UCSD-AML1 (cell line): ENCODE measurements at regions not wholly inside any gene's neighbourhood (a gene's known extent, or its start where the extent isn't known, plus 50 kb on each side); places are given as distances from the start of the nearest gene placed in this dataset.

ENCODE experiments used
- DNase-seq: peaks from one replicate; lab custom pipeline; 2025; ENCODE audit not compliant: unreplicated experiment; lab: John Stamatoyannopoulos, UW

DNA sequence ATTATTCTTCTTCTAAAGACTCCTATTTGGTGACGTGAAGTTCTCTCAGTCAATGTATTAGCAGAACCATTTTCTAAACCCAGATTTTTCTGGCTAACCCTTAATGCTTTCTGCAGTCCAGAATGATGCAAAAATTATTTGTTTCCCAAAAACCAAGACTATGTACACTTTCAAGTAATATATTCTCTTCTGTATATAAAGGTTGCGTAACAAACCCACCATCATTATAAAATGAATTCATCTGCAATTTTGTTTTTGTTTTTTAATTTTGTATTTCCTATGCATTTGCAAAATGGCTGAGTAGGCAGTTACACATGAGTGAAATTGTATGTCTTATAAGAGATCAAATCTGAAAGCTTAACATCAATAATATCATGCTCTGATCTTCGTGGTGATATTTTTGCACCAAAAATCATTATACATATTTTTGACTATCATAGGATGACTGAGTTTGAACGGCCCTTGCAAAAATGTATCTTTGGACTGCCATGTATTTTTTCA, 593.6 kb downstream of the ZIC1 start:
- no peak for DNase-seq

DNA sequence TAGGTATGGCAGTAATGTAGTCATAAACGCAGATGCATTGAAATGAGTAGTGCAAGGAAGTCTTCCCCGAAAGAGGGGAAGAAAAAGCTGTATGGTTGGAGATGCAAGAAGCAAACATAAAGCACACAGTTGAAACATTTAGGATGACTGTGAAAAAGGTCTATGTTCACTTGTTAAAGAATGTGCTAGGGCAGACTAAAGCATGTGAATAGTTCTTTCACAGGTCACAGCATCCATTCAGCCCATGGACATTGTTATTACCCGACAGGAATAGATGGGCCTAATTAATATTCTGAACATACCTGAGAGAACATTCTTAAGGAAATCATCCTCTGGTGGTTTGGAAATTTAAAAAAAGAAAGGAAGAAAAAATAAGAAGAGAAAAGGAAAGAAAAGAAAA, 595.2 kb downstream of the ZIC1 start:
- no peak for DNase-seq

DNA sequence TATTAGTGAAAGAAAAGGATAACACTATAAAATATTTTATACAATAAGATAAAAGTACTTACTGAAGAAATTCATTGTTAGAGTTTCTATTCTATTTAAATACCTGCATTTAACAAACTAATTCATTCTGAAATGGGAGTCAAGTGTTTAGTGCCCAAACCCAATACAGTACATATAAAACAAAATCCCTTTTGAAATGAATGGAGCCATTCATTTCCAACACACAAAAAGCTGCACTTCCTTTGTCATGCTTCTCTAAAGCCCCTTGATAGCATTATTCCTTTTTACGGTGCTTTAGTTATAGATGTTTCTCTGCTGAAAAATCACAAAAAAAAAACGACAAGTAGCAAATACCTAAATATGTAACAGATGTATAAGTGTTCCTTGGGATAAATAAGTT, 596.3 kb downstream of the ZIC1 start:
- DNase-seq, result no peak

GRCh38 chr3:148006508-148006907, 597.3 kb downstream of the ZIC1 start:
- DNase-seq, result no peak

DNA sequence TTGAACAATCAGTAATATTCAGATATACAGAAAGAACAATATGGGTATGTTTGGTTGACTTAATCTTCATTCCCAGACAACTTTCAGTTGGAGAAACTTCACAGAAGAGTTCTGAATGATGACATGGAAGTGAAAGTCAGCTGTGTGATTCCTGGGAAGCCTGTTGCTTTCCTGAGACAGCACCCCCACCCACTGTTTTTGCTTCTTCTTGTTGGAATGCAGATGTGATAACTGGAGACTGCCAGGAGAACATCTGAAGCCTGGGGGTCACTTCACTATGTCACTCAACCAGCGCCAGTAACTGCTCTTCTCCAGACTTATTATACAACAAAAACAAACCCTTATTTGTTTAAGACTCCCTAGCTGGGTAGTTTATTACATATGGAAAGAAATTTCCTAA, 599.4 kb downstream of the ZIC1 start:
- DNase-seq, result no peak

DNA sequence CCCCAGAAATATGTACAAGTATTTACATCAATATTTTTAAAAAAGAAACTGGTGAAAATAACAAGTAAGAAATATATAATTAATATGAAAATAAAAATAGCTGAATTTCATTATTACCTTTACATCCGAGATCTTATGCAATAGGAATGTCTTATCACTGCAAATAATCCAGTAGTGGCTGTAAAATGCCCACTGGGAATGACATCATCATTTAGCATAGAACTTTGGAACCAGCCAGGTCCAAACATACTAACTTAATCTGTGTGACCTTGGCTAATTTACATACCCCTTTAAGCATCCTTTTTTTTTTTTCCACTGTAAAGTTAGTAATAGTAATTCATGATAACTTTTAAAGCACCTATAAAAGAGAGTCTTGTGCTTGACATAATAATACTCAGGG, 611.7 kb downstream of the ZIC1 start:
- DNase-seq, result no peak

DNA sequence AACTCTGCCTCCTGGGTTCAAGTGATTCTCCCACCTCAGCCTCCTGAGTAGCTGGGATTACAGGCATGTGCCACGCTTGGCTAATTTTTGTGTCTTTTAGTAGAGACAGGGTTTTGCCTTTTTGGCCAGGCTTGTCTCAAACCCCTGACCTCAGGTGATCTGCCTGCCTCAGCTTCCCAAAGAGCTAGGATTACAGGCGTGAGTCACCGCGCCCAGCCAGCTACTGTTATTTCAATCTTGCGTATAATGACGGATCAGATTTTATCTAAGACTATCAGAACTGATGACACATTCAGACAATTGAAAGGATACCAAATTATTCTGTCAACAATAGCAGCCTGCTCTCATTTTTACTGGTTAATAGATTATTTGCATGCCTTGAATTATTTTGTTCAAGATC, 612.2 kb downstream of the ZIC1 start:
- DNase-seq, result no peak

DNA sequence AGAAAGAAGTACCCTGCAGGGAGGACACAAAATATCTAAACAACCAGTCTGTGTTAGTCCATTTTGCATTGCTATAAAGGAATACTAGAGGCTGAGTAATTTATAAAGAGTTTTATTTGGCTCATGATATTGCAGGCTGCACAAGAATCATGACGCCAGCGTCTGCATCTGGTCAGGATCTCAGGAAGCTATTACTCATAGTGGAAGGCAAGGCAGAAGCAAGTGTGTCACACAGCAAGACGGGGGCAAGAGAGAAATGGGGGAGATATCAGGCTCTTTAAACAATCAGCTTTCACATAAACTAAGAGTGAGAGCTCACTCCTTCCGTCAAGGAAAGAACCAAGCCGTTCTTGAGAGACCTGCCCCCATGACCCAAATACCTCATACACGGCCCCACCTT, 614.8 kb downstream of the ZIC1 start:
- no peak for DNase-seq

DNA sequence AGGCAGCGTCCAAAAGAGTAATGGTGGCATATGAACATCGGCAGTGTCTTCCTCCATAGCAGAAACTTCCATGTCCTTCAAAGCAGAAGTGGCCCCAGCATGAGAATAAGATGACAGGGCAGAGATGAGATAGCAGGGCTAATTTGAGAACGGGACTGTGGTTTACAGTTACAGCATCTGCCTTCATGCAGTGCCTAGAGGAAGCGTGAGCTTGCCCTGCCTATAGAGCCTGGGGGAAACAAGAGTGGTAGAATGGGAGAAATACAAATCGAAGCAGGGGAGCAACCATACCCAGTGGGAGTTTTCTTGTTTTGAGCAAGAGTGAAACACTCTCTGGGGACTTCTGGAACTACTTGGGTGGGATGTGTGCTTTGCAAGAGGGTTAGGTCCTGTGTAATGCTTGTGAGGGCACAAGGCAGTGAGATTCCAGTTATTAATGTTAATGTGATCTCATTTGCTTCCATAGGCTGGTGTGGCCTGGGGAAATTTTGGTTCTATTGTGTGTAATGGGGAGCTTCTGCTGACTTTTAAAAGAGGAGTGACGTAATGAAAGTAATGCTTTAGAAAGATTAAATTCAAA, 616.9 kb downstream of the ZIC1 start:
- no peak for DNase-seq

GRCh38 chr3:148030975-148031374, 621.8 kb downstream of the ZIC1 start:
- no peak for DNase-seq

DNA sequence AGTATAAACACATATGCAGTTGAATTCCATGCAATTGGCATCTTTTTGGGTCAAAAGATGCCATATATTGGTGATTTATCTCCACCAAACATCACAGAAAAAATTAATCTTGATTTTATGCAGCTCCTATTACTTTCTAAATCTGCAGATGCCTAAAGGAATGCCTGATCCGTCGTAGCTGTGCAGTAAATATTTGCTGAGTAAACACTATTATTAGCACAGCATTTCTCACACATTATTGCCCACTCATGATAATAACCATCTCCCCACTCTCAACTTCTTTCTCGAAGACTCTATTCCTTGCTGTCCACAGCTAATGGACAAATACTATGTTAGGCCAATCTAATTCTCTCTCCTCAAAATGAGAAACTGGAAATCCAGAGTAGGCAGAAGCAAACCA, 625.2 kb downstream of the ZIC1 start:
- DNase-seq, result no peak

DNA sequence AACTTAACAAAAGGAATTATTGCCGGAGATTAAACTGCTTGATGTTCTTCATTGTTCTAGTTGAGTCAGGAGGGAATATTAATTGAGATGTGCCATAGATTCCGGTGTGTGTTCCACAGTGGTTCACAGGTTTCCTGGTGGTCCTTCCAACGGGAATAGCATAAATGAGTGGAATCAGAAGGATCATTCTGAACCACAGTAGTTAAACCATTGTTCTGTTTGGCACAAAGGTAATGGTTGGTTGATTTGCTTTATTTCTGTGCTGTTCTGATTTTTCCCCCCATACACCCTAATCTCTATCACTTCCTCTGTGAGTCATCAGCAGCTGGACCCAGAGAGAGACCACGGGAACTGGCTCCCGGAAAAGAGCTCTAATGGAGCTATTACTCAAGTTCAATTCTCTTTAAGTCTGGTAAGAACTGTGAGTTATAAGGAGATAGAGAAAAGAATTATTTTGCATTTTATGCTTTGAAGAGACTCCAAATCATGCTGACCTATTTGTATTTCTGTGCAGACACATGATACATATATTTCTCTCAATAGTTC, 627.2 kb downstream of the ZIC1 start:
- DNase-seq, result no peak

- DNase-seq, result no peak
Observed at GRCh38 chr3:148042663-148043445, 633.7 kb downstream of the ZIC1 start.

- DNase-seq, result no peak
Observed at GRCh38 chr3:148044151-148044550, 635.0 kb downstream of the ZIC1 start.

DNA sequence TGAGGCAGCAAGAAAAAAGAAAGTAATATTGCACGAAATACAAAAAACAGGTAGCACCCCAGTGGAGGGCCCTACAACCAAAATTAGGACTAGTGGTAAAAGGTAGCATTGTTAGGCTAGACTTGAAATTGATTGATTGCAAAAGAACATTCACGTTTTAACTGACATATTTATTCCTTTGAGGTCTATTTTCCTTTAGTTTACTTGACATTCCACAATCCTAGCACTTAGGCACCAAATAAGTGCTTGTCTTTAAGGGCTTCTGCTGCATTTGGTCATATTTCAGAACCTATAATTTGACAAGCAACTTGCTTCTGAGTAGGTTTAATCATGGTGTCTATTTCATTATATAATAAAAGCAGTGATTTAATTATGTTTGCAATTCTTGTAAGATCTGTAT, 642.7 kb upstream of the AGTR1 start:
- no peak for DNase-seq

GRCh38 chr3:148062590-148062989, 635.1 kb upstream of the AGTR1 start:
- DNase-seq, result no peak

DNA sequence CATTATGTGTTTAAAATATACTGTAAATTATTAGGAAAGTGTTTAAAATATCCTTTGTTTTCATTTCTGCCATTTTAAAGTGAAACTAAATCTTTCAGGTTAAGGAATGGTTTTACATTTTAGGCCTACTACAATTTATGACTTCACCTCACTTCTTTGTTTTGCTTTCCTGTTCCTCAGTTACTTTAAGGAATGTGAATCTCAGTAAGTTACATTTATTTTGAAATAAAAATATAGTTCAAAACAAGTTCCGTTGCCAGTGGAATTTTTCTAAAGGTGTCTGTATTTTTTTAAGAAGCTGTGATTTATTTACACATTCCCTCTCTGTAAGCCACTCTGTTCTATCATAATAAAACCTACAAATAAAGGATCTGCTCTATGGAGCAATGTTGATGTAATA, 630.9 kb upstream of the AGTR1 start:
- DNase-seq, result no peak

- DNase-seq, result no peak
Observed at GRCh38 chr3:148068466-148068865, 629.2 kb upstream of the AGTR1 start.

DNA sequence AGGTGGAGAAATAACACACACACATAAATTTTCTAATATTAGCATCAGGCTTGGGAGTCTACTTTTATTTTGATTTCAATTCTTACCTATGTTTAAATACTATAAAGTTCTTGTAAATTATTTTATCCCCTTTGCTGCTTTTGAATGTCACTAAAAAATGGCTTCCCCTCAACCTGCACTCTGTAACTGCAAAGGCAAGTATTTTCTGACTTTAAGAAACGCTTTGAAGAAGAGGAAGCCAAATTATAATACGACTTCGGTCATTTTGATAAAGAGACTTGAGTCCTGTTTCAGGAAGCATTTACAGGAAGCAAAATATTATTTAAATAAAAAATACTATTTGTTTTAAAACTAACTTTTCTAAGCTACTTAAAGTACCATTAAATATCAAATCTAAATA, 627.7 kb upstream of the AGTR1 start:
- DNase-seq, result no peak

DNA sequence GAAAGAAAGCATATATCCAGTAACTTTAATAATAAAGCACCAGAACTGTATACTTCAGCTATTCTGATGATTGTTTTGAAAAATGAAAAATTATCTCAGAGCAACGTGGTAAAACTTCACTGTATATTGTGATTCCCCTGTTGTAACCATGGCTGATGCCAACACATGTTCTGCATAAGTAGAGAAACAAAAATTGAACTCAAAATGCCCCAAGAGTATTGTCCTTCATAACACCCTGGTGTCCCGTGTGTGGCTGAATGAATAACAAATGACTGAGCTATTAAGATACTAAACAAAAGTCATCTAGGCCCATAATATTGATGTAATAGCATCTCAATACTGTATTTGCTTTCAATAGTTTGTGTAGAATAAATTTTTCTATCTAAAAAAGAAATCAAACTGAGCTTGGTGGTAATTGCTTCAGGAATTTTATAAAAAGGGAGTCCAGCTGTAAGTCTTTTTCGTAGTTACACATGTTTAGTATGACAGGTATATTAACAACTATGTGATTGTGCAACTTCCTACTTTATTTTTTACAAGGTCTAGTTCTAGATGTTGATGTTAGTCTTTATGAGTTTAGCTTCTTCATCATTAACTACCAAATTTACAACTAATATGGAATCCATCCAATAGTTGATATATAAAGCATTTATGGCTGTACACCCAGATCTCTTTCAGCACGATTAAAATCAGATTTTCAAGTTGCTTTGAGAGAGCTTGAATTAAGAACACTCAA, 623.8 kb upstream of the AGTR1 start:
- no peak for DNase-seq

DNA sequence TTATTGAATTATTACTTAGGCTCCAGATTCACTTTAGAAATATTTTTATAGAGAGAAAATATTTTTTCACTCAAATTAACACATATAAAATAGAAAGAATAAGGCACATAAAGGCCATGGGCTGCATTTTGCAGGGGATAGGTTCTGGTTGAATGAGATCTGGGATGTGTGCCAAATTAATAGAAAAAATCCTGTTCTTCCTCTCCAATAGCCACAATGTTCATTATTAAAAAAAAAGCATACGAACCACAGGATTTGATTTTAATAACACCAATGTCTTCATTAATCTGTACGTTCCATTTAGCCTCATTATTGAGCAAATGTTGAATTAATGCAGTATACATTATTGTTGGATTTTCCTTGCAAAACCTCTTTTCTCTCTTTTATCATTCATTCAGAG, 622.8 kb upstream of the AGTR1 start:
- DNase-seq, result no peak
